Activated T-helper 1 cell treated with anti-CD3 and anti-CD28 coated beads, Interleukin-12 subunit alpha, Interleukin-12 subunit beta, Interleukin-2, Interleukin-4 antibody, amounts not matched to agents 30 ng/mL and 10 ng/mL and 1 ng/mL, durations not matched to agents 14 hours and 24 hours and 36 hours (primary cell): ENCODE measurements at regions not wholly inside any gene's neighbourhood (a gene's known extent, or its start where the extent isn't known, plus 50 kb on each side); places are given as distances from the start of the nearest gene placed in this dataset.

Source experiments
- DNase-seq: peaks from one replicate; pipeline ENCODE4 v3.0.0; 2021; ENCODE audit warnings: low spot score
- H3K27ac Mint-ChIP-seq: one replicate; pipeline ENCODE4 v1.8.0; 2021; ENCODE audit warnings: mild to moderate bottlenecking, mixed read lengths
- H3K27me3 Mint-ChIP-seq: one replicate; pipeline ENCODE4 v1.8.0; 2022; ENCODE audit warnings: mild to moderate bottlenecking, moderate library complexity, mixed read lengths; ENCODE audit not compliant: insufficient read depth
- H3K36me3 Mint-ChIP-seq: one replicate; pipeline ENCODE4 v1.8.0; 2021; ENCODE audit warnings: low read depth, mixed read lengths
- H3K4me1 Mint-ChIP-seq: one replicate; pipeline ENCODE4 v1.8.0; 2021; ENCODE audit warnings: low read depth, mixed read lengths
- H3K4me3 Mint-ChIP-seq: one replicate; pipeline ENCODE4 v1.8.0; 2021; ENCODE audit warnings: mild to moderate bottlenecking, moderate library complexity, mixed read lengths
- H3K9me3 Mint-ChIP-seq: one replicate; pipeline ENCODE4 v1.8.0; 2021; ENCODE audit warnings: mixed read lengths
- intact Hi-C: fragments of 100-400 bp; cut with micrococcal nuclease; formaldehyde crosslinking; loops from one replicate; pipeline ENCODE4 v1.15.1; 2024

DNA sequence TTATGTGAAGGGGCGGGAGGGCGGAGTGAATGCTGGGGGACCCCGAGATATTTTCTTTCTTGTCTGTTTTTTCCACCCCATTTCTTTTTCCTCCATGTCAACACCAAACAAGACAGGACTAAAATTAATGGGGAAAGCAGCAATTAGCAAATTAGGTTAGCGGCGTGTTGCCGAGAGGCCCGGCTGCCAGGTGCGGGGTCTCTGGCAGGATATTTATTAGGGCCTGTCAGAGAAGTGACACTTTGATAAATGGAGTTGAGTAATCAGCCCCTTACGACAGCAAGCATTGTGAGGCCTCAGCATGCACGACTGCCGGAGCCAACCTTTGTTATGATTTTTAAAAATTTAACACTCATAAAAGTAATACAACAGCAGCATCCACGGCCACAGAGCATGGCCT is 193.8 kb downstream of the DHX35 start:
- no peaks in the 10 kb centered on the region for H3K4me1 Mint-ChIP-seq
- no peak overlapping the region for H3K4me3 Mint-ChIP-seq
- H3K27ac Mint-ChIP-seq = no peak overlapping the region
- H3K27me3 Mint-ChIP-seq = peaks cover 5% of the 10 kb centered on the region
- H3K9me3 Mint-ChIP-seq = no peaks in the 10 kb centered on the region
- H3K36me3 Mint-ChIP-seq = no peaks in the 10 kb centered on the region
- intact Hi-C loops = no loop called here
- DNase-seq = no peak

DNA sequence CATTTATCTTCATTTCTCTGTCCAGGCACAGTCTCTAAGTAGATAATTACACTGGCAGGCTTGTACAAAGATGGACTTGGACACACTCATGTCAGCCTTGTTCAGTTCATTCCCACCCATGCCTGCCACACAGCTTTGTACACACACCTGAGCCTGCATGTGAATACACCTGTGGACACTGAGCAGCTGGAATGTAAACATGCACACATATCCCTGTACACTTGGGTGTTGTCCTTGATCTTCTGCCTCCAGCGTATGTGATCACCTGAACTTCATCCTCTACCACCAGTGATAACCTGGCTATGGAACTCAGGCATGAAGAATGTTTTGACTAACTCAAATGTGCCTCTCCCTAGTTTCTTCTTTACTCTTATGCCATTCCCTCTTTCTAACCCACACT is 190.6 kb downstream of the DHX35 start:
- H3K4me1 Mint-ChIP-seq = no peaks in the 10 kb centered on the region

DNA sequence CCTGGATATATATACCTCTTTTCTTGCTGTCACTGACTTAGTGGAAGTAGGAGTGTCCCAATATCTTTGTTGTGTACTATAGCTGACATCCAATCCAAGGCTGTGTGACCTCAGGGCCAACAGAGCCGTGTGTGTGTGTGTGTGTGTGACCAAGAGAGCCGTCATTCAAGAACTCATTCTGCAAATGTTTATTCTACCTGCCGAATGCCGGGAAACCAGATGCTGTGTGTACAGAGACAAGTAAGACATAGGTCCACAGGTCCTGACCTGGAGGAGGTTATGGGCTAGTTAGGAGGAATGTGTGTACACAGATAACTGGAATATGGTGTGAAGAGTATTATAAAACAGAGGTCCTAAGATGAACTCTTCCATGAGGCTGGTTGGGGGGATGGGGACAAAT is 190.0 kb downstream of the DHX35 start:
- Mint-ChIP-seq H3K9me3 (no peaks in the 10 kb centered on the region), H3K4me1 (no peaks in the 10 kb centered on the region), H3K27me3 (peaks cover 2% of the 10 kb centered on the region), H3K4me3 (no peak overlapping the region), H3K36me3 (no peaks in the 10 kb centered on the region), H3K27ac (no peak overlapping the region)
- intact Hi-C loops = no loop called here
- DNase-seq = no peak

More for the DNA sequence above, 190.6 kb downstream of the DHX35 start:
- no peak overlapping the region for H3K4me3 Mint-ChIP-seq
- no peaks in the 10 kb centered on the region for H3K9me3 Mint-ChIP-seq
- H3K36me3 Mint-ChIP-seq = no peaks in the 10 kb centered on the region
- intact Hi-C loops = no loop called here
- peaks cover 3% of the 10 kb centered on the region for H3K27me3 Mint-ChIP-seq
- DNase-seq = no peak
- no peak overlapping the region for H3K27ac Mint-ChIP-seq

DNA sequence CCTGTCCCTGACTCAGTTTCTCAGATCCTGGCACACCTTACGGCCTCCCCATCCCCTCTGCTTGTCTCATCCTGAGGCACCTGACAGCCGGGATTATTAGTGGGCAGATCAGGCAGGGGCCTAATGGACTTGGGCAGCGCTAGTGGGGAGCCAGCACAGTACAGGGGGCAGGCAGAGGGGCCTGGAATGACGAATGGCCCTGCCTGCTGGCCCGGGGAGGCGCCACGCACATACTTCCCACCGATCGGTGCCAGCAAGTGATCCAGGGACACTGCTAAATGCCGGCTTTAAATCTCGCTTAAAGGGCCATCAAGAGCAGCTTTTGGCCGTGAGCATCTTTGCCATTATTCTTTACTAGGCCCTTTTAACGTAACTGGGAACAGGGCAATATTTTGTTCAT is 188.4 kb downstream of the DHX35 start:
- intact Hi-C loops = no loop called here
- Mint-ChIP-seq H3K27me3 (peaks cover 1% of the 10 kb centered on the region), H3K9me3 (no peaks in the 10 kb centered on the region), H3K4me3 (no peak overlapping the region), H3K4me1 (no peaks in the 10 kb centered on the region), H3K36me3 (no peaks in the 10 kb centered on the region), H3K27ac (no peak overlapping the region)
- DNase-seq = no peak

DNA sequence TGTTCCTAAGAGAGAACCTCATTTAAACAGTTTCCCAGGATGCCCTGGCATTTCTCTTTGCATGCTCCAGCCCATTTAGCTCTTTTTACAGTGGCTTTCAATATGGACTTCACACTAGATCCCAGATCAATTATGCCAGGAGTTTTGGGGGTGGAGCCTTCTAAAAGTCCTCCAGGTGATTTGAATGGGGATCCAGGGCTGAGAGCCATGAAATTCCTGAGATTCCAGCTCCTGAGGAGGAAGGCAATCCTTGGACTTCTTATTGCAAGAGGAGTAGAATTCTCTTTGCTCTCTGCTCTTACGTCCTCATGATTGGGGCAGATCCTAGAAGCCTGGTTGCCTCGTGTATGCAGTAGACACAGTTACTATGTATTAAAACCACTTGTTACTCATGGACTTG is 184.2 kb downstream of the DHX35 start:
- Mint-ChIP-seq H3K4me1 (no peaks in the 10 kb centered on the region), H3K27me3 (peaks cover 1% of the 10 kb centered on the region), H3K36me3 (no peaks in the 10 kb centered on the region), H3K27ac (no peak overlapping the region), H3K4me3 (no peak overlapping the region), H3K9me3 (no peaks in the 10 kb centered on the region)
- intact Hi-C loops = no loop called here
- no peak for DNase-seq

DNA sequence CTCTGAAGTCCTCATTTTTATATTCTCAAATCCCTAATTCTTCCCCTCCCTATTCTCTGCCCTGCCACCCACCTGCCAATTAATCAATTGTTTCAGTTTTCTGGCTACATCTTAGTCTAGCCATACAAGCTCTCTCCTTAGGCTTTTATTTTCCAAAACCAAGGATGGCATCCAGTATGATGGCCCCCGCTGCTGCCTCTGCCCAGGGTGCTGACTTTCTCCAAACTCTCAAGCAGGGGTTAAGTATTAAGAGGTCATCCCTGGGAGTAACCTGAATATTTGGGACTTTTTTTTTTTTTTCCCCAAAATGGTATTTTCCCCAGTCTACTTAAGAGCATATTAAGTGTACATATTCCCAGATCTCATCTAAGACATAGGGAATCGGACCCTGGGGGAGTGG is 183.8 kb downstream of the DHX35 start:
- no peaks in the 10 kb centered on the region for H3K9me3 Mint-ChIP-seq
- intact Hi-C loops = no loop called here
- no peaks in the 10 kb centered on the region for H3K4me1 Mint-ChIP-seq
- H3K36me3 Mint-ChIP-seq = no peaks in the 10 kb centered on the region
- peaks cover 1% of the 10 kb centered on the region for H3K27me3 Mint-ChIP-seq
- DNase-seq = no peak
- H3K4me3 Mint-ChIP-seq = no peak overlapping the region
- no peak overlapping the region for H3K27ac Mint-ChIP-seq

DNA sequence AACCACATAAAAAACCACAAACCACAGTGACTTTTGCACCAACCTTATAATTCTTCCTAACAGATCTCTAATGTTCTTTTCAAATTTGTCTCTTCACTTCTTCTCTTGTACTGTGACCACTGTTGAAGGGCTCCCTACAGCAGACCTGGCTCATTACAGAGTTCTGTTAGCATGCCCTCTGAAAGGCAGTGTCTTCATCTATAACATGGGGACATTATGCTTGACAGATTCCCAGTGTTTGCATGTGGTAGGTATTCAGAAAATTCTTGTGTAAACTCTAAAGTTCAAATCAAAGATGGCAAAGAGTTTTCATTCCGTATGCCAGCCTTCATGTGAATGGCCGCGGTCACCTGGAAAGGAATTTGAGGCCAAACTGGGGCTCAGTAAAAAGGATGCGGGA is 182.6 kb downstream of the DHX35 start:
- no peaks in the 10 kb centered on the region for H3K4me1 Mint-ChIP-seq
- H3K4me3 Mint-ChIP-seq = no peak overlapping the region
- no peaks in the 10 kb centered on the region for H3K36me3 Mint-ChIP-seq
- no peaks in the 10 kb centered on the region for H3K9me3 Mint-ChIP-seq
- intact Hi-C loops = no loop called here
- no peak for DNase-seq
- H3K27ac Mint-ChIP-seq = no peak overlapping the region
- peaks cover 1% of the 10 kb centered on the region for H3K27me3 Mint-ChIP-seq

DNA sequence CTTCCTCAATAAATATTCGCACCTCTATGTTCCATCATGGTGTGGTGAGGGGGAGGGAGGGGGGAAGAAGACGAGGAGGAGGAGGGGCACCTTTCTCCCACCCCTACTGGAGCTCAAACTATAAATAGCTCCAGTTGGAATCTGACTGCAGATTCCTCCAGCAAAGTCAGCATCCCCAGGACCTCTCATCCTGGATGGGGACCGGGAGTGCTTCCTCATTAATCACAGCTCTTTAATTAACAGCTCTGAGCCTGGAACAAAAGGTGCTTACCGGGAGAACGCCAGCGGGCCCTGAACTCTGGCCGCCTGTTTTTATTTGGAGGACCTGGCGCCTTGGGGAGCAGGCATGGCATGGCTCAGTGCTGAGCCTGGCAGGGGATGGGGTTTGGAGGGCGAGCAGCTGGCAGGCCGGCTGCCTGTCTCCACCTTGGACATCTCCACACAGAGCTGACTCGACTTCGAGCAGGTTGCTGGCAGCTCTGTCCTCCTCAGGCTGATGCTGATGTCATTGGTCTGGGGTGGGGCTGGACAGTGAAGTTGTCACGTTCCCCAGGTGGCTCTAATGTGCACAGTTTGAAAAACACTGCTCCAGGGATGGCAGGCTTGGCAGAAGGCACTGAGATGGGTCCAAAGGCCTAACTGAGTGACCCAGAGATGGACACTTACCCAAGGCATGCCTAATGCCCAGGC is 180.4 kb downstream of the DHX35 start:
- Mint-ChIP-seq H3K9me3 (no peaks in the 10 kb centered on the region), H3K4me3 (no peak overlapping the region), H3K36me3 (no peaks in the 10 kb centered on the region), H3K4me1 (no peaks in the 10 kb centered on the region), H3K27ac (no peak overlapping the region), H3K27me3 (peaks cover 2% of the 10 kb centered on the region)
- intact Hi-C loops = no loop called here
- no peak for DNase-seq

DNA sequence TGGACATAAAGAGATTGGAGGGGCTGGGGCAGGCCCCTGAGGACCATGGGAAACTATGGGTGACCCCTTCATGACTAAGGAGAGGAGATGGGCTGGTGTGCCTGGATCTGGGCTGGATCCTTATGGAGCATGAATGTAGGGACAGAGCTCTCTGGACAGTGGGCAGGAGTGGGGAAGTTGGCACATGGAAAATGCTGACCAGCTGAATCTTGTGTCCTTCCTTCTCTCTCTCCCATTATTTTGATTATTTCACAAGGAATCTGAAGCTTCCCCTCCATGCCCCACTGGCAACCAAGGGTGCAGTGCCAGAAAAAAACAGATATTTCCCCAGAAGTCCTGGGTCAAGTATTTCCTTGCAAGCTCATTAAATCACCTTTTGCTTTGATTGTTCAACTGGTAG is 175.2 kb downstream of the DHX35 start:
- Mint-ChIP-seq H3K4me3 (no peak overlapping the region), H3K9me3 (no peaks in the 10 kb centered on the region), H3K27ac (no peak overlapping the region), H3K4me1 (no peaks in the 10 kb centered on the region), H3K36me3 (no peaks in the 10 kb centered on the region), H3K27me3 (peaks cover 3% of the 10 kb centered on the region)
- no peak for DNase-seq
- intact Hi-C loops = no loop called here

DNA sequence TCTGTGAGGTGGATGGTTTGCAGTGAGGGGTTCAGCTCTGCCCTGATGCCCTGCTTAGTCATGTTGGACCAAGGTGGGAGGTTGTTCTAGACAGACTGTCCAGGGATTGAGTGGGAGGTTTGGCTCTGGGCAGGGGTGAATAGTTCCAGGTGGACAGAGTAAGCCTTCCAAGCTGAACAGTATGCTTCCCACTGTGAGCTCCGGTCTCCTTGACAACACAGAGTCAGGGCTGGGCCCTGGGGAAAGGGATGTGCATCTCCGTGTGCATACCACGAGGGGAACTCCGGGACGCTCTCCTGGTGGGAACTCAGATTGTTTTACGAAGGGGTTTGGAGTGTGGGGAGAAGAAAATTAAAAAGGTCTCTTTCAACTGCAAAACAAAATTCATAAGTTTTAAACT is 174.7 kb downstream of the DHX35 start:
- no peak for DNase-seq
- intact Hi-C loops = no loop called here
- H3K4me1 Mint-ChIP-seq = no peaks in the 10 kb centered on the region
- no peak overlapping the region for H3K4me3 Mint-ChIP-seq
- H3K9me3 Mint-ChIP-seq = no peaks in the 10 kb centered on the region
- peaks cover 3% of the 10 kb centered on the region for H3K27me3 Mint-ChIP-seq
- H3K36me3 Mint-ChIP-seq = no peaks in the 10 kb centered on the region
- no peak overlapping the region for H3K27ac Mint-ChIP-seq

DNA sequence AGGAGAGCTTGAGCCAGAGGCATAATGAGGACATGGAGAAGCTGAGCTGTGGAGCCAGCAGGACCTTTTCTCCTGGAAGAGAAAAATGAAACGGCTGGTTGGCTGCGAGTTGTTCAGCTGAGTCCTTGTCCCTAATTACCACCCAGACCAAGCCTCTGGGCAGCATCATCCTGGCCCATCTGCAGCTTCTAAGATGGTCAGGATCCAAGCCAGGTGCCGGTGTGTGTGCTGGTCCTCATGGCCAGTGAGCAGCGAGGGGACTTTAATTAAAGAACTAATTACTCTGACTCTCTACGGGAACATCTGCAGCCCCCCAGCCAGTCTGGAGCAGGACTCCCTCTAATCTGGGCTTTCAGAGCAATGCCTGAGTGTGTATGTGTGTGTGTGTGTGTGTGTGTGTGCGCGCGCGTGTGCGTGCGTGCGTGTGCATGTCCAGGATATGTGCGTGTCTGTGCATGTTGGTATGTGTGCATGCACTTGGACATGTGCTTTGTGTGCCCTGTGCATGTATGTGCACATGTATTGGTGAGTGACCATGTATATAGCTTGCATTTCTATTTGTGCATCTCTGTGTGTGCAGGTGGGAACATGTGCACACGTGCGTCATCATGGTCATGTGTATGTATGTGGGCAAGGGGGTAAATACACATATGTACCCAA is 173.9 kb downstream of the DHX35 start:
- no peaks in the 10 kb centered on the region for H3K4me1 Mint-ChIP-seq
- no peak for DNase-seq
- H3K9me3 Mint-ChIP-seq = no peaks in the 10 kb centered on the region
- H3K27me3 Mint-ChIP-seq = peaks cover 3% of the 10 kb centered on the region
- H3K4me3 Mint-ChIP-seq = no peak overlapping the region
- no peaks in the 10 kb centered on the region for H3K36me3 Mint-ChIP-seq
- intact Hi-C loops = no loop called here
- H3K27ac Mint-ChIP-seq = no peak overlapping the region

DNA sequence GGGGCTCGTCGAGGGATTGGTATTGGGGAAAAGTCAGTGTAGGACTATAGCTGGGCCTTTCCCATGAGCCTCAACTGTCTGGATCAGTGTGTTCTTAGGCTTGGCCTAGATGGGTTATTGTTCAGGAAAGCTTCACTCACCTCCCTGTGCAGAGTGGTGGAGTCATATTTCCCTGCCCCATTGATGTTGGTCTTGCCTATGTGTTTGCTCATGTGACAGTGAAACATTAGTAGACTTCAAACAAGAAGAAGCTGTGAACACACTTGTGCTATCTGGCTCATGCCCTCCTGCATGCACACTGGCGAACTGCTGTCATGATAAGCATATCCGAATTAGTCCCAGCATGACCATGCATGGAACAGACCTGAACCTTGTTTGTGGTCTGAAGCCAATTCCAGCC is 171.1 kb downstream of the DHX35 start:
- Mint-ChIP-seq H3K9me3 (no peaks in the 10 kb centered on the region), H3K27me3 (peaks cover 5% of the 10 kb centered on the region), H3K36me3 (no peaks in the 10 kb centered on the region), H3K27ac (no peak overlapping the region), H3K4me1 (no peaks in the 10 kb centered on the region), H3K4me3 (no peak overlapping the region)
- DNase-seq = no peak
- intact Hi-C loops = no loop called here

DNA sequence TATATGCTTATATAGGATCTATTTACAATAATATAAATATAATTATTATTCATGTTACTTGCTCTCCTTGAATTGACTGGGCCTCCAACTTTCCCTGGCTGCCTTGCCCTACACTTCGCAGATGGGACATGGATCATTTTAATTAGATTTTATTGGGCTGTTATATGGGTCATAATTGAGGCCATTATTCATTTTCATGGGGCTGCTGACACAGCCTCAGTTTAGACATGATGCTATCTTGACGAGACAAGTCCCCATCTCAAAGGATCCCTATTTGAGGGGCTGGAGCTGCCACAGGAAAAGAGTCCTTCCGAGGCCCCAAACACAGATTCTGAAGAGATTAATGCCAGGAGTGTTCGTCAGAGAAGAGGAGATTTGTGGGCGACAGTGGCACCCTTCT is 170.4 kb downstream of the DHX35 start:
- no peaks in the 10 kb centered on the region for H3K4me1 Mint-ChIP-seq
- no peak for DNase-seq
- H3K27ac Mint-ChIP-seq = no peak overlapping the region
- H3K4me3 Mint-ChIP-seq = no peak overlapping the region
- H3K27me3 Mint-ChIP-seq = peaks cover 4% of the 10 kb centered on the region
- no peaks in the 10 kb centered on the region for H3K36me3 Mint-ChIP-seq
- H3K9me3 Mint-ChIP-seq = no peaks in the 10 kb centered on the region
- intact Hi-C loops = no loop called here

DNA sequence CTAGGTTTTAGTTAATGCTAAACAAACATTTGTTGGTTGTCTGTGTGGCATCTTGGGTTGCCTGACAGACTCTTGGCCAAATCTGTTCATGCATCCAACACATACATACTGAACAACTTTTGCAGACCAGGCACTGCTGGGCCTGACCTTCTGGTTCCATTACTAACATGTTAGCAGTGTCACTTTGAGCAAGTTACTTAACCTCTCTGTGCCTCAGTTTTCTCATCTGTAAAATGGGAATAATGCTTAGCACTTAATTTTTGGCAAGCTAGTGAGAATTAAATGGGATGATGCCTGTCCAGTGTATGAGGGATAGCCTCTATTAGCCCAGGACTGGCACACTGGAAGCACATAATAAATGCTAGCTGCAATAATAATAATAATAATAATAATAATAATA is 169.9 kb downstream of the DHX35 start:
- Mint-ChIP-seq H3K27me3 (peaks cover 2% of the 10 kb centered on the region), H3K27ac (no peak overlapping the region), H3K9me3 (no peaks in the 10 kb centered on the region), H3K4me1 (no peaks in the 10 kb centered on the region), H3K4me3 (no peak overlapping the region), H3K36me3 (no peaks in the 10 kb centered on the region)
- intact Hi-C loops = no loop called here
- DNase-seq = no peak
